ENCODE measurements at regions not wholly inside any gene's neighbourhood (a gene's known extent, or its start where the extent isn't known, plus 50 kb on each side); places are given as distances from the start of the nearest gene placed in this dataset.

- TF ChIP-seq ARID4B (CRISPR knock-in tag; IDR thresholded peaks at IDR 0.05) = no peak
- no peak for TF ChIP-seq CHD4 (IDR thresholded peaks at IDR 0.05; ENCODE audit: insufficient read depth, insufficient replicate concordance, low read depth, low read length, poor library complexity, severe bottlenecking)
- no peak for TF ChIP-seq RERE (CRISPR knock-in tag; IDR thresholded peaks at IDR 0.05; ENCODE audit: borderline replicate concordance)
- TF ChIP-seq JUN (IDR thresholded peaks at IDR 0.05; ENCODE audit: borderline replicate concordance, low read depth, low read length) = no peak
- no peak for TF ChIP-seq JUN (CRISPR knock-in tag; IDR thresholded peaks at IDR 0.05; ENCODE audit: borderline replicate concordance)
- TF ChIP-seq POLR2AphosphoS2 (IDR thresholded peaks at IDR 0.05; ENCODE audit: low read length) = no peak
- TF ChIP-seq FOXP4 (CRISPR knock-in tag; IDR thresholded peaks at IDR 0.05; ENCODE audit: borderline replicate concordance) = no peak
- no peak for TF ChIP-seq HIVEP1 (CRISPR knock-in tag; IDR thresholded peaks at IDR 0.05)
- no peak for TF ChIP-seq CHCHD3 (CRISPR knock-in tag; IDR thresholded peaks at IDR 0.05)
- TF ChIP-seq MCM5 (IDR thresholded peaks at IDR 0.05; ENCODE audit: low read depth) = no peak
- no peak for TF ChIP-seq GTF2F1 (IDR thresholded peaks at IDR 0.05; ENCODE audit: low read depth, low read length)
These were observed 254.4 kb downstream of the SLC16A7 start (continued) for GRCh38 chr12:59850268-59850667.

Data from K562 (cell line).